C4-2B (cell line): ENCODE measurements at regions not wholly inside any gene's neighbourhood (a gene's known extent, or its start where the extent isn't known, plus 50 kb on each side); places are given as distances from the start of the nearest gene placed in this dataset.

Experiments
- H3K27ac ChIP-seq: fragments of 450-650 bp; 2 replicates; pipeline ENCODE4 v1.5.1; 2017
- ZFX ChIP-seq: fragments of 450-650 bp; IDR thresholded peaks from 2 replicates; pipeline ENCODE4 v1.6.1; 2017
- TF ChIP-seq, protein P1 (sequence below): fragments of 450-650 bp; conservative IDR thresholded peaks from 2 replicates; pipeline ENCODE4 v1.5.1; 2017; ENCODE audit warnings: mild to moderate bottlenecking

DNA sequence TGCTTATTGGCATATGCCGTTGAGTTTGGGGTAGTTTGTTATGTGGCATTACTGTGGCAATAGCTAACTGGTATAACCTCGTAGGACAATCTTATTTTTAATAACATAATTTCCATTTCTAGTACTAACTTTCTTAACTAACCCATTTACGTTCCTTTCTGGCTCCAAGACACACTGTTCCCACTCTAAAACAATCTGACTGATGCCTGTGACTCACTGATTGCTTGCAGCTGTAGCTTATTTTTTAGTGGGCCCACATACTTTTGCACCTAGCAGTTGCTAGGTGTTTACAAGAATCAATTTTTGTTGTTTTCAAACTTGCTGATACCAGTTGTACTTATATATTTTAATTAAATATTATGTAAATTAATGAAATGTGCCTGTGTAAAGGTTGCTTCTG is 52.2 kb downstream of the FAT3 start:
- H3K27ac ChIP-seq: no peak overlapping the region
- TF ChIP-seq, protein P1, sequence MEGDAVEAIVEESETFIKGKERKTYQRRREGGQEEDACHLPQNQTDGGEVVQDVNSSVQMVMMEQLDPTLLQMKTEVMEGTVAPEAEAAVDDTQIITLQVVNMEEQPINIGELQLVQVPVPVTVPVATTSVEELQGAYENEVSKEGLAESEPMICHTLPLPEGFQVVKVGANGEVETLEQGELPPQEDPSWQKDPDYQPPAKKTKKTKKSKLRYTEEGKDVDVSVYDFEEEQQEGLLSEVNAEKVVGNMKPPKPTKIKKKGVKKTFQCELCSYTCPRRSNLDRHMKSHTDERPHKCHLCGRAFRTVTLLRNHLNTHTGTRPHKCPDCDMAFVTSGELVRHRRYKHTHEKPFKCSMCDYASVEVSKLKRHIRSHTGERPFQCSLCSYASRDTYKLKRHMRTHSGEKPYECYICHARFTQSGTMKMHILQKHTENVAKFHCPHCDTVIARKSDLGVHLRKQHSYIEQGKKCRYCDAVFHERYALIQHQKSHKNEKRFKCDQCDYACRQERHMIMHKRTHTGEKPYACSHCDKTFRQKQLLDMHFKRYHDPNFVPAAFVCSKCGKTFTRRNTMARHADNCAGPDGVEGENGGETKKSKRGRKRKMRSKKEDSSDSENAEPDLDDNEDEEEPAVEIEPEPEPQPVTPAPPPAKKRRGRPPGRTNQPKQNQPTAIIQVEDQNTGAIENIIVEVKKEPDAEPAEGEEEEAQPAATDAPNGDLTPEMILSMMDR: no peak
- TF ChIP-seq ZFX: no peak

DNA sequence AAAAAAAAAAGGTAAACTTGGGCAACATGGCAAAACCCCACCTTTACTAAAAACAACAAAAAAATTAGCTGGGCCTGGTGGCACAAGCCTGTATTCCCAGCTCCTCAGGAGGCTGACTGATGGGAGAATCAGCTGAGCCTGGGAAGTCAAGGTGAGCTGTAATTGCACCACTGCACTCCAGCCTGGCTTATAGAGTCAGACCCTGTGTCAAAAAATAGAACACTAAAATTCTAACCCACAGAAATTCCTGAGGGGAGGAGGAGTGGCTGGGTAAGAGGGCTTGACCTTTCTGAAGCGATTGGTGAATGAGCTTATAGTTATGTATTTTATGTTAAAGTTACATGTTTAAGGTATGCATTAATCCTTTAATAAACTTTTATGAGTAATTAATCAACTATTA is 53.3 kb downstream of the FAT3 start:
- no peak overlapping the region for H3K27ac ChIP-seq
- TF ChIP-seq, protein P1: no peak
- no peak for TF ChIP-seq ZFX

DNA sequence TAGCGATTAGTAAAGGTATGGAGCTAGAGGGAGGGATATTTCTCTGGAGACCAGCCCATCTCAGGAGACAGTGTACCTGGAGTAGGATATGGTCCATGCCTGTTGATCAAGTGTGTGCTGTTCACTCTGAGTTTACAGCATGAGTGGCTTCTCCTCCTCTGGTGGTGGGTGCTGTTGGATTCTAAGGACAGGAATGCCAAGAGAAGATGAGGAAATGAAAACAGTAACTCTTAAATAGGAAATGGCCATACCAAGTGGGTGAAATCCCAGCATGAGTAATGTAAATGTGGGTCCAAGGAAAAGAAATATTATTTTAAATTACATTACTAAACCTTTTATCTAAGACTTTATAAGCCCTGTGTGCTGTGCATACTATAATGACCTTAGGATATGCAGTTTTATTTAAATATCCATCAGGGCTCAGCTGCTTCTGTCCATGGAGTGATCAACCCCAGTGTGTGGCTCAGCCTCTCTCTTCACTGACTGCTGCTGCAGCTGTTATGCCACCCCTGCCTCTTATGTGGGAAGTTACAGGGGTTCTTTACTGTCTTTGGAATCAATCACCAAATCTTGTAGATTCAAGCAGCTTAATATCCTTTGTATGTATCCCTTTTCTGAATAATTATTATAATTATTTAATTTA is 54.3 kb downstream of the FAT3 start:
- H3K27ac ChIP-seq: no peak overlapping the region
- no peak for TF ChIP-seq ZFX
- TF ChIP-seq, protein P1: no peak

DNA sequence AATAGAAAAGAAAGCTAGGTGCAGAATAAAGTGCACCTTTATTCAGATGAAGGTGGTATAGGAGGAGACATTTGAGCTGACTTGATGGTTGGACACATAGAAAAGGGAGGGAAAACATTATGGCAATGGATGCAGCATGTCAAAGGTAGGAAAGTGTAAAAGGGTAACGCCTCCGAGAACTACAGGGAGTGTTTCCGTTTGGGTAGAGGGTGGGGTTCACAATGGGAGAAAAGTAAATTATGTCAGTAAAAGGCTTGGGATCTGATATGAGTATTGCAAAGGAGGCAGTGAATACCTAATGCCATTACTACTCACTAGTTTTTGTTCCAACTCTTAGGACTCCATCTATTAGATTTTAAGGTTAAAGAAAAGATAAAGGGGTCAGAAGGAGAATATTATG is 59.5 kb downstream of the FAT3 start:
- TF ChIP-seq ZFX: no peak
- TF ChIP-seq, protein P1: no peak
- no peak overlapping the region for H3K27ac ChIP-seq

- no peak overlapping the region for H3K27ac ChIP-seq
- TF ChIP-seq ZFX: no peak
- TF ChIP-seq, protein P1: no peak
Observed at GRCh38 chr11:92284558-92284957, 59.9 kb downstream of the FAT3 start.

DNA sequence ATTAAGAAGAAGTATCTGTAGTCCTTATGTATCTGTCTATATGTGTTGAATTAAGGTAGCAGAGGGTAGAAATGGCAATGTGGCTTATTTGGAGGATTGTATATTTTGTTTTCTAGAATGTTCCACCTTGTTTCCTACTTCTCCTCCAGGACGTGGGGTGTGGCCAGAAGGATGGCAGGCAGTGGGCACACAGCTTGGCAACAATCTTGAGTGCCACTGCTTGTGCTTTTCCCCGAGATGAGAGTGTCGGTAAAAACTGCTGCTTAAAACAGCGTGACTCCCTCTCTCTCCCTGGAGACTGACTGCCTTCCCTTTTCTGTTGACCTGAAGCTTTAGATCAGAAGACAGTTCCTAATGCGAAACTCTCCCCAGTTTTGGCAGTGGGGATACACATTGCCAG is 61.2 kb downstream of the FAT3 start:
- no peak overlapping the region for H3K27ac ChIP-seq
- no peak for TF ChIP-seq ZFX
- TF ChIP-seq, protein P1: no peak

- TF ChIP-seq ZFX: no peak
- TF ChIP-seq, protein P1: no peak
- no peak overlapping the region for H3K27ac ChIP-seq
Observed at GRCh38 chr11:92286709-92287108, 62.1 kb downstream of the FAT3 start.
